ENCODE measurements at regions not wholly inside any gene's neighbourhood (a gene's known extent, or its start where the extent isn't known, plus 50 kb on each side); places are given as distances from the start of the nearest gene placed in this dataset.
"Not testable (repeated sequence)": the region's sequence is repeated elsewhere in the genome, so short reads cannot be mapped to it uniquely, and the experiment has no call there.

DNA sequence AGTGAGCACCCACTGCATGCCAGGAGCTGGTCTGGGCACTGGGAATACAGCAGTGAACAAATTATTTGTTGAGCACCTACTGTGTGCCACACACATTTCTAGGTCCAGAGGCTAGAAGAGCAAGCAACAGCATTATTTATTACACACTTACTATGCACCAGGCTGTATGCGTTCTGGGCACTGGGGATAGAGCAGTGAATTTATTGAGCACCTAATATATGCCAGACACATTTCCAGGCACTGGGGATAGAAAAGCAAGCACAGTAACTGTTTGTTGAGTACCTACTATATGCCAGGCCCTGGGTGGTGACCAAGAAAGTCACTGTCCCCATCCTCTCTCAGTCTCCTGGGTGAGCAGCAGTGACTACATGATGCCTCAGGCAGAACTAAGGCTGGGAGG is 107.5 kb upstream of the NCOR2 start:
- DNase-seq (ENCODE audit: low read depth): no peak

DNA sequence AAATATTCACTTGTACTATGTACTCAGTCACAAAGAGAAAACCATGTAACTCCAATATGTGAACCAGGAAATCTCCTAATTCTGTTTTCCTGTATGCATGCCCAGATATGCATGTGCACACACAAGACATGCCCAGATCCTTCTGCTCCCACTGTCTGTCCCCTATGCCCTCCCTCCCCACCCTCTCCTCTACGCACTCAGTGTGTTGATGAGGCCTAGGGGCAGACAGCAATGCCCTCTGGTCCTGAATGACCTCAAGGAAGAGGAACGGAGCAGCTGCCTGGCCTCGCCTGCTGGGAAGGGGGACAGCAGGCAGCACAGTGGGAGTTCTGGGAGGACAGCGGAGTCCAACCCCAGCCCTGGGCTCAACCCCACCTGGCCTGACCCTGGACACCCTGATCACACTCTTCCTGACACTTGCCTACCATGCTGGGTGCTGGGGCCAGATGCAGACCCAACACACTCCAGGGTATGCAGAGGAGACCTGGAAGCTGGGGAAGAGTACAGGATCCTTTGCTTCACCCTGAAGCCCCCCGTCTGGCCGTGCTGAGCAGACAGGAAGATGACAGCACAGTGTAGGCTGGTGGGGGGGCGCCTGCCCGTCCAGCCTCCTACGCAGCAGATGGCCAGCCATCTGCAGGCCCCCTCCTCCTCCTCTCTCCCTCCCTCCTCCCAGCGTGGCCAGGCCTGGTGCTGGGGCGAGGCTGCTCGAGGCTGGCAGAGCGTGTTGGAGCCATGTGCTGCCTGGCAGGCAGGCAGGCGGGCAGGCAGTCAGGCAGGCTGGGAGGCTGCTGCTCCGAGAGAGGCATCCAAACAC is 106.6 kb upstream of the NCOR2 start:
- no peak for DNase-seq (ENCODE audit: low read depth)

GRCh38 chr12:124669271-124669721 is 101.9 kb upstream of the NCOR2 start:
- not testable (repeated sequence) for DNase-seq (ENCODE audit: low read depth)

DNA sequence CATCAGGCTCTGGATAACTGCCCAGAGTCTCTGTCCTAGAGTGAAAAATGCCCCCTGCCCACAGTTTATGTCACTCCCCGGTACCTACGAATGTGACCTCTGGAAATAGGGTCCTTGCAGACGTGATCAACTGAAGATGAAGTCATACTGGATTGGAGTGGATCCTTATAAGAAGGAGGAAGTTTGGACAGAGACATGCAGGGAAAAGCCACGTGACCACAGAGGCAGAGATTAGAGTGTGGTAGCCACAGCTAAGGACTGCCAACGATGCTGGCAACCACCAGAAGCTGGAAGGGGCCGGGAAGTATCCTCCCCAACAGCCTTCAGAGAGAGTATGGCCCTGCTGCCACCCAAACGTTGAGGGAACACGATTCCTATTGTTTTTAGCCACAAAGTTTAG is 101.2 kb upstream of the NCOR2 start:
- DNase-seq (ENCODE audit: low read depth): no peak

- no peak for DNase-seq (ENCODE audit: low read depth)
Observed at GRCh38 chr12:124667506-124668326, 100.3 kb upstream of the NCOR2 start.

- DNase-seq (ENCODE audit: low read depth): no peak
Observed at GRCh38 chr12:124666722-124667259, 99.4 kb upstream of the NCOR2 start.

- DNase-seq (ENCODE audit: low read depth): no peak
Observed at GRCh38 chr12:124665511-124665910, 98.1 kb upstream of the NCOR2 start.

DNA sequence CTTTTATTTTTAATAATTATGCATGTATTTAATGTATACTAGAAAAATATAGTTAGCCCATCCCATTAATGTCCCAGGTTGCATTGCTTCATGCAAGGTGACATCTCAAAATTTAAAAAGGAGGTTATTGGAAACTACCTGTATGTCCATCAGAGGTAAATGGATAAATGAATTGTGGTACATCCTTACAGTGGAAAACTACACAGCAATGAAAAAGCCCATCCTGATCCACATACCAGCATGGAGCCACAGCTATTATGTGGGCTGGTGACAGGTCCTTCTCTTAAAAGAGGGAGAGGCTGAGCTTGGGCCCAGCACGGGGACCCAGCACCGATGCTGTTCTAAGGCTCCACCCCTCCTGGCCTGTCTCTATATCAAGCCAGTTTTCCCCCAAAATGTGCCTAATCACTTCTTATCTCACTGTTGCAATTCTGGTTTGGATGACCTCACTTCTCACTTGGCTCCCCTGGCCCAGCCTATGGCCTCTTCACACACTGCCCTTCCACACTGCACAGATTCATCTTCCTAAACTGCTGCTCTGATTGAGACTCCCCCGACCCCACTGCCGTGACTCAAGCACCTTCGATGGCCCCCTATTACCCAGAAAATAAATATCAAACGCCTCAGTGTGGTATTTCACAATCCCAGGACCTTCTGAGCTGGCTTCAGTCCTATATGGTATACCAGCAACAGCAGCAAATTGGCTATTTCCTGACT is 97.1 kb upstream of the NCOR2 start:
- no peak for DNase-seq (ENCODE audit: low read depth)

GRCh38 chr12:124663771-124664366 is 96.5 kb upstream of the NCOR2 start:
- no peak for DNase-seq (ENCODE audit: low read depth)

GRCh38 chr12:124663206-124663605 is 95.8 kb upstream of the NCOR2 start:
- no peak for DNase-seq (ENCODE audit: low read depth)

GRCh38 chr12:124661341-124661740 is 93.9 kb upstream of the NCOR2 start:
- DNase-seq (ENCODE audit: low read depth): no peak

GRCh38 chr12:124660851-124661250 is 93.4 kb upstream of the NCOR2 start:
- no peak for DNase-seq (ENCODE audit: low read depth)

DNA sequence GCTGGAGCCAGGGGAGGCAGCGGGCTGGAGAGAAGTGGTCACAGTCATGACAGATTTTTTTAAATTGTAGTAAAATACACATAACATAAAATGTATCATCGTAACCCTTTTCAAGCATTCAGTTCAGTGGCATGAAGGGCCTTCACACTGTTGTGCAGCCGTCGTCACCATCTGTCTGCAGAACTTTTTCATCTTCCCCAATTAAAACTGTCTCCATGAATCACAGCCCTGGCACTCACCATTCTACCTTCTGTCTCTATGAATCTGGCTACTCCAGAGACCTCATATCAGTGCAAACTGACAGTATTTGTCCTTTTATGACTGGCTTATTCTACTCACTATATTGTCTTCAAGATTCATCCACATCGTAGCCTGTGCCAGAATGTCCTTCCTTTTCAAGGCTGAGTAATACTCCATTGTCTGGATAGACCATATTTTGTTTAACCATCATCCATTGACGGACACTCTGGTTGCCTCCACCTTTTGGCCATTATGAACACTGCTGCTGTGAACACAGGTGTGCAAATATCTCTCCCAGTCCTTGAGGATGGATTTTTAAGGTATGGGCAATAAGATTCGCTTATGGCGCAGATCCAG is 91.5 kb upstream of the NCOR2 start:
- DNase-seq (ENCODE audit: low read depth): no peak

DNA sequence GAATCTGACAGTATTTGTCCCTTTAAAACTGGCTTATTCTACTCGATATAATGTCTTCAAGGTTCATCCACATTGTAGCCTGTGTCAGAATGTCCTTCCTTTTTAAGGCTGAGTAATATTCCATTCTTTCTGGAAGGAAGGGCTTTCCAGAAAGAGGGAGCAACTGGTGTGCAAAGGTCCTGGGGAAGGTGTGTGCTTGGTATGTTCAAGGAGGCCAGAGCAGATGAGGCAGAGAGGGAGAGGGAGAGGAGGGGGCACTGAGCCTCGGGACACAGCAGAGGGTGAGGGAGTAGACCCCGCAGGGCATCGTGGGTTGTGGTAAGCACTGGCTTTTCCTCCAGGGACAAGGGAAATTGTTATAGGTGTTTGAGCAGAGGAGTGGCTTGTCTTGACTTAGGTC is 90.9 kb upstream of the NCOR2 start:
- DNase-seq (ENCODE audit: low read depth): no peak

DNA sequence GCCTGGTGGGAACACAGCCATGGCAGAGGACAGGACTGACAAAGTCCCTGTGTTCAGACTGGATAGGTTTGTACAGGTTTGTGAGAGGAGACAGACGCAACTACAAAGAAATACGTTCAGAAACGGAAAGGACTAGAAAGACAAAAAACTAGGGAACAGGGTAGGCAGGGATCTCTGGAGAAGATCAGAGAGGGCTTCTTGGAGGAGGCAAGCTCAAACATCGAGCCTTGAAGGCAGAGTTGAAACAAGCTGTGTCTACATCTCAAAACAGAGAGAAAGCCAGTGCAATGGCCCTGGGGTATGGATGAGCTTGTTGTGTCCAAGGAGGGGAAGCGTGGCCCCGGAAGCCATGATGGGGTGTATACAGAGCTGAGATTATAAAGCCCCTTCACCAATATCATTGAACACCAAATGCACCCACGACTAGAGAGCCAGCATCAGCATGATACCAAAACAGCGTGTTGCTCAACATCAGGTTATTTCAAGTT is 89.6 kb upstream of the NCOR2 start:
- no peak for DNase-seq (ENCODE audit: low read depth)

- no peak for DNase-seq (ENCODE audit: low read depth)
Observed at GRCh38 chr12:124655698-124656516, 88.5 kb upstream of the NCOR2 start.

DNA sequence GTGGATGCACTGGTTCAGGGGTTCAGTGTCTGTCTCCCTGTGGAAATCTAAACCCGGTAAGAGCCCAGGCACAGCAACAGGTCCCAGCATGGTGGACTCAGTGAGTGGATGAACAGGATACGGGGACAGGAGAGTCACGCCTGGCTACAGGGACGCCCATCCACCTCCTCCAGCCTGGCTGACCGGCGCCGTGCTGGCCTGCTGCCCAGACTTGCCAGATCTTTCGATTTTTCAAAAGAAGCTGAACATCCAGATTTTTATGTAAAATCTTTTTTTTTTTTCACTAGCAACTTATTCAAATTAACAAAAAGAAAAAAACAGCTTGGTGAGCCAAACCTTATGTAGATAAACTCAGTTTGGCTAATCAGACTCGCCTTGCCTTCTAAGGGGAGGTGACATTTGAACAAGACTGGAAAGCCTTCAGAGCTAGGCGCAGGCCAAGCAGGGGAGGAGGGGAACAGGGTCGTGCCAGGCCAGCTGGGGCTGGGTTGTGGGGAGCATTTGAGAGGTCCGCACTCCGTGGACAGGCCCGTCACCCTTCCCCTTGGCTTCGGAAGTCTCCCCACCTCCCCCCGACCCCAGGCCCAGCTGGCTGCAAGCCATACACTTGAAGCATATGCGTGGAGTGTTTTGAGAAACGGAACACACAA is 87.8 kb upstream of the NCOR2 start:
- no peak for DNase-seq (ENCODE audit: low read depth)

DNA sequence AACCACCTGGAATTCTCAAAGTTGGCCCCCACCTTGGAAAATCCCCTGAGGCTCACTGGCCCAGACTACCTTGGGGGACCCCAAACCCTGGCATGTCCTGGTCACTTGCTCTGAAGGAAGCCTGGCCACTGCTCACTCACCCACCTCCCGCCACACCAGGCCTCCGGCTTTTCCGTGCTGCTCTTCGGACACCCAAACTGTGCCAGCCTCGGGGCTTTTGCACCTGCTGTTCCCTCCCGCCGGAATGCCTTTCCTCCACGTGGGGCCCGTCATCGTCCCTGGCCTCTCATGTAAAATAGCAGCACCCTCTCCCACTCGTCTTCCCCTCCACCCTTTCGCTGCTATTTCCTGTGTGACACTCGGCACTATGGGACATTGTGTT is 87.2 kb upstream of the NCOR2 start:
- no peak for DNase-seq (ENCODE audit: low read depth)

DNA sequence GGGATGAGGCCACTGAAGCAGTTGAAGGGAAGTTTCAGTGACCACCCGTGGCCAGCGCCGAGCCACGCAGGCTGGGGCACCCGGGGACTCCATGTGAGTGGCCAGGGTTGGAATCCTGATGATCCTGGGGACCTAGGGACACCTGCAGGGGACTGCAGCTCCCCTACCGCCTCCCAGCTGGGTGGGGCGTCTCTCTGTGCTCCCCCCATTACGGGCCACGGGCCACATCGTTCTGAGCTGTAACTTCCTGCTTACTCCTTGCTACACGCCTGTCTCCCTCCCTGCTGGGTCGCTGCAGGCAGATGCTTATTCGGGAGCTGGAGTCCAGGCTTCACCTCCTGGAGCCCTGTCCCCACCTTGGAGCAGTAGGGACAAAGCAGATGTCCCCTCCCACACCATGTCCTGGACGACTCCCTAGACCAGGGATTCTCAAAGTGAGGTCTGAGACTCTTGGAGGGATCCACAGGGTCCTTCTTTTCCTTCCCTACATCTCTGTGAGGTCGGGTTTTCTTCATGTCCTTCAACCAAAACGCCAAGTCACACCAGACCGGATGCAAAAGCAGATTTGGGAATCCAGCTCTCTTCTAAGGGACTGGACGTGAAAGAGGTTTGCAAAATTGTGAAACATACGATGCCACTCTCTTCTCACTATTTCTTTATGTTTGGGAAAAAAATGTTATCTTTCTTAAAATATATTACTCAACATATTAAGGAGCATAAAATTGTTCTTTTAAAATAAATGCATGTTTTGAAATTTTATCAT is 85.9 kb upstream of the NCOR2 start:
- no peak for DNase-seq (ENCODE audit: low read depth)
